Prostate gland (tissue), 2 donors: ENCODE measurements at regions not wholly inside any gene's neighbourhood (a gene's known extent, or its start where the extent isn't known, plus 50 kb on each side); places are given as distances from the start of the nearest gene placed in this dataset.

ENCODE experiments used
- CTCF ChIP-seq, 4 experiments: fragments of 200-600 bp in 2 of 4; fragments of 450-650 bp in 2 of 4; sonication (generic) in 2 of 4; IDR thresholded peaks; 1 replicate in 3 of 4; 2 replicates in 1 of 4; pipeline ENCODE4 v1.5.1; 2016 to 2019; ENCODE audit warnings: antibody characterized with exemption in 4 of 4, mild to moderate bottlenecking in 2 of 4, moderate library complexity in 2 of 4
- POLR2A ChIP-seq: fragments of 450-650 bp; IDR thresholded peaks from one replicate; pipeline ENCODE4 v1.6.1; 2016; ENCODE audit warnings: antibody characterized with exemption, mild to moderate bottlenecking
- POLR2AphosphoS5 ChIP-seq: sonication (generic); formaldehyde crosslinking; IDR thresholded peaks from one replicate; pipeline ENCODE4 v1.6.1; 2017; ENCODE audit warnings: antibody characterized with exemption

GRCh38 chr3:61505197-61505596 is 56.2 kb upstream of the PTPRG start:
- TF ChIP-seq CTCF (IDR thresholded peaks at IDR 0.05) (no peak), POLR2A (no peak), POLR2AphosphoS5 (no peak)
